CD4-positive, alpha-beta T cell (primary cell): ENCODE measurements at regions not wholly inside any gene's neighbourhood (a gene's known extent, or its start where the extent isn't known, plus 50 kb on each side); places are given as distances from the start of the nearest gene placed in this dataset.

Experiments used
- ATAC-seq: fragments of 200-7000 bp; cut with Tn5 transposase; one replicate; pipeline ENCODE4 v1.10.0; 2022; ENCODE audit warnings: mild to moderate bottlenecking; ENCODE audit not compliant: poor library complexity
- CTCF ChIA-PET: fragments of 350-600 bp; sonication (Branson Sonifier 250); formaldehyde crosslinking; loops from one replicate; lab custom pipeline; 2021; ENCODE audit warnings: antibody characterized with exemption, inconsistent platforms; lab: Charles Lee
- POLR2A ChIA-PET: fragments of 350-600 bp; sonication (Branson Sonifier 250); formaldehyde crosslinking; loops from one replicate; lab custom pipeline; 2021; ENCODE audit warnings: antibody characterized with exemption, inconsistent platforms; lab: Charles Lee
- DNase-seq, 14 experiments: peaks; one replicate each; pipeline ENCODE4 v3.0.0-alpha.2; 2013 to 2020; ENCODE audit warnings: mixed read lengths in 2 of 14
- H3K27ac ChIP-seq, 2 donors: one replicate each; pipeline versions ENCODE4 v1.5.1 to v1.7.0; 2013; ENCODE audit warnings: low read length in 2 of 2, low read depth in 1 of 2, mild to moderate bottlenecking in 1 of 2
- H3K27me3 ChIP-seq, 2 experiments: 1 replicate in 1 of 2; 2 replicates in 1 of 2; pipeline versions ENCODE4 v1.6.1 to v1.7.0; 2013; ENCODE audit warnings: low read length in 2 of 2, control low read depth in 1 of 2, mild to moderate bottlenecking in 1 of 2, moderate library complexity in 1 of 2; ENCODE audit not compliant: insufficient read depth in 2 of 2, control insufficient read depth in 1 of 2
- H3K36me3 ChIP-seq: one replicate; pipeline ENCODE4 v1.6.1; 2013; ENCODE audit warnings: low read length, control low read depth; ENCODE audit not compliant: insufficient read depth
- H3K4me1 ChIP-seq: one replicate; pipeline ENCODE4 v1.6.1; 2013; ENCODE audit warnings: low read length, control low read depth; ENCODE audit not compliant: insufficient read depth
- H3K4me3 ChIP-seq: one replicate; pipeline ENCODE4 v1.5.1; 2013; ENCODE audit warnings: mild to moderate bottlenecking, low read length, moderate library complexity
- H3K9me3 ChIP-seq, 2 experiments: 1 replicate in 1 of 2; 2 replicates in 1 of 2; pipeline versions ENCODE4 v1.6.1 to v1.7.0; 2013; ENCODE audit warnings: low read length in 2 of 2, mild to moderate bottlenecking in 2 of 2, control low read depth in 1 of 2, moderate library complexity in 1 of 2; ENCODE audit not compliant: control insufficient read depth in 1 of 2, insufficient read depth in 1 of 2
- H3K27ac Mint-ChIP-seq: one replicate; pipeline ENCODE4 v1.8.0; 2020; ENCODE audit warnings: mixed read lengths
- H3K27me3 Mint-ChIP-seq: one replicate; pipeline ENCODE4 v1.8.0; 2021; ENCODE audit warnings: mixed read lengths
- H3K36me3 Mint-ChIP-seq: one replicate; pipeline ENCODE4 v1.8.0; 2021; ENCODE audit warnings: low read depth, mixed read lengths
- H3K4me1 Mint-ChIP-seq: one replicate; pipeline ENCODE4 v1.8.0; 2021; ENCODE audit warnings: low read depth, mixed read lengths
- H3K4me3 Mint-ChIP-seq: one replicate; pipeline ENCODE4 v1.8.0; 2020; ENCODE audit warnings: mild to moderate bottlenecking, mixed read lengths
- H3K9me3 Mint-ChIP-seq: one replicate; pipeline ENCODE4 v1.8.0; 2020; ENCODE audit warnings: mixed read lengths
- intact Hi-C, 2 experiments: fragments of 100-400 bp; cut with DNase I in 1 of 2; cut with micrococcal nuclease in 1 of 2; formaldehyde crosslinking; loops; one replicate each; pipeline versions ENCODE4 v1.15.1 to v1.9.0; 2023 to 2025; cut with DNase I, micrococcal nuclease
- TF ChIP-seq, protein P1 (sequence below): fragments of 200-600 bp; IDR thresholded peaks from one replicate; pipeline ENCODE4 v1.8.0; 2022; ENCODE audit warnings: antibody characterized with exemption, mild to moderate bottlenecking

DNA sequence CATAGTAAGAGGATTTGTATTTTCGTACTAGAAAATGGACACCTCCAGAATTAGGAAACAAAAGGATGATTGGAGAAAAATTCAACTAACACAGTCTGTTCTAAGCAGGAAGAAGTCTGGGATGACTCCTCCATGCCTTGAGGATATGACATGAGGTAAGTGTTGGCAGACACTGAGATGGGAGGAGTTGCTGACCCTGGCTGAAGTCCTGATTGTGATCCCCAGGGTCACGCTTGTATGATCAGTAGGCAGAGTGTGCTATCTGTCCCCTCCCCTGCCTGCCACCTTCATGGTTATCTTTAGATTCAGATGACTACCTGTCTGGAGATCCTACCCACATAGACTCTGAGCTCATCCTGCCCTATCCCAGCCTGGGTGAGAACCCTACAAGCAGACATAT is 249.1 kb downstream of the C1orf94 start:
- Histone ChIP-seq H3K27ac (no peak overlapping the region), H3K36me3 (no peaks in the 10 kb centered on the region), H3K4me3 (no peak overlapping the region), H3K9me3 (no peaks in the 10 kb centered on the region), H3K27me3 (peaks cover 0 to 5% of the 10 kb centered on the region in 2 experiments), H3K4me1 (no peaks in the 10 kb centered on the region)
- POLR2A ChIA-PET: no interaction called here
- Mint-ChIP-seq H3K36me3 (no peaks in the 10 kb centered on the region), H3K4me1 (no peaks in the 10 kb centered on the region), H3K27me3 (peaks cover 27% of the 10 kb centered on the region), H3K9me3 (no peaks in the 10 kb centered on the region), H3K27ac (no peak overlapping the region), H3K4me3 (no peak overlapping the region)
- CTCF ChIA-PET: no interaction called here
- no peak for DNase-seq
- ATAC-seq: no peak
- intact Hi-C loops: no loop called here
- TF ChIP-seq, protein P1, sequence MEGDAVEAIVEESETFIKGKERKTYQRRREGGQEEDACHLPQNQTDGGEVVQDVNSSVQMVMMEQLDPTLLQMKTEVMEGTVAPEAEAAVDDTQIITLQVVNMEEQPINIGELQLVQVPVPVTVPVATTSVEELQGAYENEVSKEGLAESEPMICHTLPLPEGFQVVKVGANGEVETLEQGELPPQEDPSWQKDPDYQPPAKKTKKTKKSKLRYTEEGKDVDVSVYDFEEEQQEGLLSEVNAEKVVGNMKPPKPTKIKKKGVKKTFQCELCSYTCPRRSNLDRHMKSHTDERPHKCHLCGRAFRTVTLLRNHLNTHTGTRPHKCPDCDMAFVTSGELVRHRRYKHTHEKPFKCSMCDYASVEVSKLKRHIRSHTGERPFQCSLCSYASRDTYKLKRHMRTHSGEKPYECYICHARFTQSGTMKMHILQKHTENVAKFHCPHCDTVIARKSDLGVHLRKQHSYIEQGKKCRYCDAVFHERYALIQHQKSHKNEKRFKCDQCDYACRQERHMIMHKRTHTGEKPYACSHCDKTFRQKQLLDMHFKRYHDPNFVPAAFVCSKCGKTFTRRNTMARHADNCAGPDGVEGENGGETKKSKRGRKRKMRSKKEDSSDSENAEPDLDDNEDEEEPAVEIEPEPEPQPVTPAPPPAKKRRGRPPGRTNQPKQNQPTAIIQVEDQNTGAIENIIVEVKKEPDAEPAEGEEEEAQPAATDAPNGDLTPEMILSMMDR: no peak

DNA sequence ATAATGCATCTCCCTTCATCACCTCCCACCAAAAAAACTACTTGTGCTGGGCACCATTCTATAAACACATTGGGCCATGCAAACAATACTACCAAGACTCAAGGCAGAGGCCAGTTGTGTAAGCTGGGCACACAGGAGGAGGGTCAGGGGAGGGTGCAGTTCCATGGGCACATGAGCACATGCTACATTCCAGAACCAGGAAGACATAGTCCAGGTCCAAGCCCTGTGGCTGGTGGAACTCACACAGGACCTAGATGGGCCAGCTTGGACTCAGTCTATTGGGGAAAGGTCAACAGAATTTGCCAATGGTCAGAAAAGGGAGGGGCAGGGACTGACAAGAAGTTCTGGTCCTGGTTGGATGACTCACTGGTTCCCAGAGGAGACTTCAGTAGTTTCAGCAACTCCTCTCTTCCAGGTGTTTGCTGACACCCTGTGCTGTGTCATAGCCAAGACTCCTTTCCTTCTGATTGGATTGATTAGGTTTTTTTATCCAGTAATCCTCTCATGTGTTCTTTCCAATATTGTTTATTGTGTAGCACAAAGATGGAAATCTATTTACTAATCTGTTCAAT is 249.7 kb downstream of the C1orf94 start:
- Mint-ChIP-seq H3K9me3 (no peaks in the 10 kb centered on the region), H3K27ac (no peak overlapping the region), H3K4me3 (no peak overlapping the region), H3K27me3 (peaks cover 27% of the 10 kb centered on the region), H3K4me1 (no peaks in the 10 kb centered on the region), H3K36me3 (no peaks in the 10 kb centered on the region)
- peaks cover 0 to 5% of the 10 kb centered on the region in 2 experiments for H3K27me3 ChIP-seq
- no peak overlapping the region for H3K4me3 ChIP-seq
- no peak for DNase-seq
- no peaks in the 10 kb centered on the region for H3K9me3 ChIP-seq
- ChIA-PET CTCF (no interaction called here), POLR2A (no interaction called here)
- H3K27ac ChIP-seq: no peak overlapping the region
- no peak for ATAC-seq
- TF ChIP-seq, protein P1: no peak
- intact Hi-C loops: no loop called here
- H3K4me1 ChIP-seq: no peaks in the 10 kb centered on the region
- no peaks in the 10 kb centered on the region for H3K36me3 ChIP-seq

DNA sequence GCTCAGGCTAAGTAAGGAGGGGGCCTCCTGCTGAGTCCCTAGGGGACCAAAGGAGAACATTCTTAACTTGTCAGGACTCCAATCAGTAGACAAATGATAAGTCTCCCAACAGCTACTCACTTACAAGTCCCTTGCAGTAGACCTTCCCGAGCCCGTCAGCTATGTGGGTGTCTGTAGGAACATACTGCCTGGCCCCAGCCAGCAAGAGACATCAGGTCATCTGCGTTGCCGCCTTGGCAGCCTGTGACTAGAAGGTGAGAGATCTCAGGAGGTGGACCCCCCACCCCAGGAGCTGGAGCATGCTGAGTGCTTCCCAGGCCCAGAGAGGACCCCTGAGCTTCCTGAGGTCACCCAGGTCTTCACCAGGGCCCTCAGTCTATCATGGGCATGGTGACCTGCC is 250.5 kb downstream of the C1orf94 start:
- no peak overlapping the region for H3K4me3 Mint-ChIP-seq
- TF ChIP-seq, protein P1: no peak
- no peak overlapping the region for H3K27ac Mint-ChIP-seq
- ChIA-PET POLR2A (no interaction called here), CTCF (no interaction called here)
- no peaks in the 10 kb centered on the region for H3K36me3 ChIP-seq
- ATAC-seq: no peak
- H3K27me3 ChIP-seq: peaks cover 0 to 5% of the 10 kb centered on the region in 2 experiments
- H3K9me3 Mint-ChIP-seq: no peaks in the 10 kb centered on the region
- no peaks in the 10 kb centered on the region for H3K4me1 ChIP-seq
- DNase-seq: no peak
- no peaks in the 10 kb centered on the region for H3K9me3 ChIP-seq
- H3K4me3 ChIP-seq: no peak overlapping the region
- no peak overlapping the region for H3K27ac ChIP-seq
- peaks cover 27% of the 10 kb centered on the region for H3K27me3 Mint-ChIP-seq
- H3K4me1 Mint-ChIP-seq: no peaks in the 10 kb centered on the region
- intact Hi-C loops: no loop called here
- no peaks in the 10 kb centered on the region for H3K36me3 Mint-ChIP-seq
